H1 (cell line): ENCODE measurements at regions not wholly inside any gene's neighbourhood (a gene's known extent, or its start where the extent isn't known, plus 50 kb on each side); places are given as distances from the start of the nearest gene placed in this dataset.

Source experiments
- CTCF ChIA-PET: fragments of 300-600 bp; sonication (Branson Sonifier 250); formaldehyde crosslinking; loops from one replicate; lab custom pipeline; 2021; ENCODE audit not compliant: partially characterized antibody; lab: Charles Lee
- POLR2A ChIA-PET: fragments of 300-600 bp; sonication (Branson Sonifier 250); formaldehyde crosslinking; loops from one replicate; lab custom pipeline; 2021; ENCODE audit warnings: inconsistent platforms; ENCODE audit not compliant: partially characterized antibody; lab: Charles Lee
- DNase-seq, 2 experiments: peaks; one replicate each; pipeline versions ENCODE4 v3.0.0 to v3.0.0-alpha.2; 2010 to 2022; ENCODE audit warnings: low spot score in 2 of 2, low read depth in 1 of 2, mixed read lengths in 1 of 2
- FAIRE-seq: peaks from 2 replicates; lab custom pipeline; 2011; peaks lifted over from hg19 to GRCh38; lab: Jason Lieb, UNC
- H2AFZ ChIP-seq: 2 replicates; pipeline ENCODE4 v1.8.1; 2012; ENCODE audit warnings: low read length, inconsistent platforms
- H2AK5ac ChIP-seq: 2 replicates; pipeline ENCODE4 v1.6.1; 2013; ENCODE audit warnings: low read depth, low read length
- H2BK120ac ChIP-seq: replicated peaks from 2 replicates; pipeline ENCODE3; 2013; ENCODE audit warnings: low read depth, low read length, inconsistent platforms
- H2BK12ac ChIP-seq: 2 replicates; pipeline ENCODE4 v1.6.1; 2013; ENCODE audit warnings: low read depth, low read length
- H2BK15ac ChIP-seq: 2 replicates; pipeline ENCODE4 v1.6.1; 2013; ENCODE audit warnings: low read length
- H2BK20ac ChIP-seq: 2 replicates; pipeline ENCODE4 v1.6.1; 2013; ENCODE audit warnings: low read length
- H2BK5ac ChIP-seq: 2 replicates; pipeline ENCODE4 v1.6.1; 2013; ENCODE audit warnings: low read depth, low read length
- H3K14ac ChIP-seq: 2 replicates; pipeline ENCODE4 v1.6.1; 2013; ENCODE audit warnings: inconsistent platforms; ENCODE audit not compliant: insufficient read length
- H3K18ac ChIP-seq: 2 replicates; pipeline ENCODE4 v1.6.1; 2013; ENCODE audit warnings: low read length; ENCODE audit errors: extremely low read depth
- H3K23ac ChIP-seq: 2 replicates; pipeline ENCODE4 v1.6.1; 2013; ENCODE audit warnings: inconsistent platforms; ENCODE audit not compliant: insufficient read length
- H3K23me2 ChIP-seq: 2 replicates; pipeline ENCODE4 v1.6.1; 2013; ENCODE audit warnings: low read depth, low read length
- H3K27ac ChIP-seq: 2 replicates; pipeline ENCODE4 v1.6.1; 2011; ENCODE audit warnings: low read depth, low read length, inconsistent platforms
- H3K27me3 ChIP-seq, 4 experiments: replicated peaks in 1 of 4; 1 replicate in 1 of 4; 2 replicates in 3 of 4; pipeline versions ENCODE4 v1.6.1 to v1.8.1; 2011 to 2013; ENCODE audit warnings: low read length in 3 of 4, mild to moderate bottlenecking in 3 of 4, inconsistent platforms in 2 of 4, mixed read lengths in 2 of 4, moderate library complexity in 1 of 4; ENCODE audit not compliant: control insufficient read depth in 3 of 4, insufficient read depth in 3 of 4; ENCODE audit errors: extremely low read depth in 1 of 4
- H3K36me3 ChIP-seq, 4 experiments: 2 replicates each; pipeline versions ENCODE4 v1.6.1 to v1.8.1; 2011 to 2013; ENCODE audit warnings: mild to moderate bottlenecking in 4 of 4, low read length in 3 of 4, moderate library complexity in 2 of 4, control low read depth in 1 of 4, inconsistent platforms in 1 of 4; ENCODE audit not compliant: insufficient read depth in 4 of 4, control insufficient read depth in 2 of 4
- H3K4ac ChIP-seq: replicated peaks from 2 replicates; pipeline ENCODE3; 2013; ENCODE audit warnings: low read length, low read depth, mixed read lengths, inconsistent platforms; ENCODE audit not compliant: insufficient read length
- H3K4me1 ChIP-seq, 4 experiments: replicated peaks in 1 of 4; 1 replicate in 1 of 4; 2 replicates in 3 of 4; pipeline versions ENCODE4 v1.6.1 to v1.8.1; 2011 to 2013; ENCODE audit warnings: low read length in 3 of 4, inconsistent platforms in 2 of 4, mixed read lengths in 1 of 4; ENCODE audit not compliant: insufficient read depth in 4 of 4, control insufficient read depth in 3 of 4
- H3K4me2 ChIP-seq, 2 experiments: 2 replicates each; pipeline versions ENCODE4 v1.6.1 to v1.8.1; 2011 to 2013; ENCODE audit warnings: low read depth in 2 of 2, low read length in 2 of 2, control low read depth in 1 of 2, inconsistent platforms in 1 of 2, mild to moderate bottlenecking in 1 of 2; ENCODE audit not compliant: insufficient read depth in 1 of 2
- H3K4me3 ChIP-seq, 4 experiments: fragments of 200-600, 300-600 bp in 1 of 4; sonication (generic), shearing (Covaris generic), sonication (Bioruptor Twin) in 1 of 4; 2 replicates each; pipeline versions ENCODE4 v1.5.1 to v1.8.1; 2011 to 2016; ENCODE audit warnings: low read length in 4 of 4, low read depth in 3 of 4, control low read depth in 2 of 4, inconsistent platforms in 2 of 4, mild to moderate bottlenecking in 2 of 4, mixed read lengths in 1 of 4, moderate library complexity in 1 of 4; ENCODE audit not compliant: insufficient read depth in 2 of 4; ENCODE audit errors: extremely low read depth in 1 of 4
- H3K56ac ChIP-seq: replicated peaks from 2 replicates; pipeline ENCODE3; 2013; ENCODE audit warnings: low read depth, mild to moderate bottlenecking, mixed read lengths, low read length, inconsistent platforms; ENCODE audit not compliant: insufficient read length
- H3K79me1 ChIP-seq: 2 replicates; pipeline ENCODE4 v1.6.1; 2013; ENCODE audit warnings: low read depth, low read length, control low read depth
- H3K79me2 ChIP-seq, 2 experiments: 2 replicates each; pipeline versions ENCODE4 v1.6.1 to v1.8.1; 2012 to 2013; ENCODE audit warnings: low read length in 2 of 2, mild to moderate bottlenecking in 2 of 2, inconsistent platforms in 1 of 2; ENCODE audit not compliant: insufficient read depth in 2 of 2, control insufficient read depth in 1 of 2
- H3K9ac ChIP-seq, 4 experiments: replicated peaks in 1 of 4; 1 replicate in 1 of 4; 2 replicates in 3 of 4; pipeline versions ENCODE4 v1.6.1 to v1.8.1; 2011 to 2013; ENCODE audit warnings: low read depth in 3 of 4, low read length in 3 of 4, control low read depth in 2 of 4, mild to moderate bottlenecking in 2 of 4, moderate library complexity in 2 of 4, inconsistent platforms in 1 of 4; ENCODE audit errors: extremely low read depth in 1 of 4
- H3K9me3 ChIP-seq, 2 experiments: 2 replicates each; pipeline versions ENCODE4 v1.6.1 to v1.8.1; 2012 to 2013; ENCODE audit warnings: mild to moderate bottlenecking in 2 of 2, moderate library complexity in 2 of 2, control low read depth in 1 of 2, inconsistent platforms in 1 of 2, low read depth in 1 of 2, low read length in 1 of 2, mixed read lengths in 1 of 2; ENCODE audit not compliant: insufficient read depth in 2 of 2
- H4K20me1 ChIP-seq, 2 experiments: replicated peaks in 1 of 2; 2 replicates each; pipeline versions ENCODE3 to v1.8.1; 2011 to 2013; ENCODE audit warnings: inconsistent platforms in 2 of 2, low read length in 2 of 2, mild to moderate bottlenecking in 1 of 2; ENCODE audit not compliant: insufficient read depth in 2 of 2, control insufficient read depth in 1 of 2
- H4K5ac ChIP-seq: 2 replicates; pipeline ENCODE4 v1.6.1; 2013; ENCODE audit warnings: low read length, low read depth, mixed read lengths, inconsistent platforms; ENCODE audit not compliant: insufficient read length
- H4K8ac ChIP-seq: 2 replicates; pipeline ENCODE4 v1.8.0; 2013; ENCODE audit warnings: mild to moderate bottlenecking, moderate library complexity, low read length, inconsistent platforms; ENCODE audit not compliant: insufficient read depth; ENCODE audit errors: extremely low read depth
- H4K91ac ChIP-seq: replicated peaks from 2 replicates; pipeline ENCODE3; 2013; ENCODE audit warnings: low read length, mixed read lengths, inconsistent platforms; ENCODE audit not compliant: insufficient read length
- ASH2L ChIP-seq: fragments of 200-600, 300-600 bp; sonication (generic); IDR thresholded peaks from one replicate; pipeline ENCODE4 v1.7.1; 2017; ENCODE audit warnings: low read length
- CREB1 ChIP-seq: IDR thresholded peaks from 2 replicates; pipeline ENCODE4 v1.6.1; 2012; ENCODE audit warnings: inconsistent platforms
- EZH2 ChIP-seq: fragments of 200-600 bp; sonication (generic); IDR thresholded peaks from 2 replicates; pipeline ENCODE4 v1.7.1; 2012; ENCODE audit warnings: low read depth, mild to moderate bottlenecking, moderate library complexity, low read length, inconsistent platforms; ENCODE audit not compliant: severe bottlenecking
- JUN ChIP-seq: IDR thresholded peaks from 2 replicates; pipeline ENCODE4 v1.6.1; 2011; ENCODE audit warnings: low read depth, mild to moderate bottlenecking, improper control_type of control experiment, low read length
- JUND ChIP-seq: IDR thresholded peaks from 2 replicates; pipeline ENCODE4 v1.6.1; 2011; ENCODE audit warnings: mild to moderate bottlenecking, improper control_type of control experiment, low read length
- KDM4A ChIP-seq: IDR thresholded peaks from one replicate; pipeline ENCODE4 v1.7.1; 2012; ENCODE audit warnings: low read depth, mild to moderate bottlenecking, moderate library complexity, low read length, inconsistent platforms; ENCODE audit not compliant: severe bottlenecking
- NANOG ChIP-seq: IDR thresholded peaks from 2 replicates; pipeline ENCODE4 v1.6.1; 2011; ENCODE audit warnings: low read length, low read depth, mild to moderate bottlenecking, inconsistent platforms; ENCODE audit not compliant: insufficient read depth, poor library complexity, severe bottlenecking
- POU5F1 ChIP-seq: IDR thresholded peaks from 2 replicates; pipeline ENCODE4 v1.6.1; 2011; ENCODE audit warnings: low read depth, mild to moderate bottlenecking, low read length, moderate library complexity
- RBBP5 ChIP-seq: IDR thresholded peaks from 2 replicates; pipeline ENCODE4 v1.7.1; 2012; ENCODE audit warnings: low read depth, mild to moderate bottlenecking, inconsistent platforms, low read length, moderate library complexity, borderline replicate concordance
- RFX5 ChIP-seq: IDR thresholded peaks from 2 replicates; pipeline ENCODE4 v1.6.1; 2011; ENCODE audit warnings: low read depth, low read length, improper control_type of control experiment, borderline replicate concordance
- SAP30 ChIP-seq: fragments of 300-600 bp; sonication (generic); IDR thresholded peaks from 2 replicates; pipeline ENCODE4 v1.7.1; 2012; ENCODE audit warnings: low read length, moderate library complexity, mild to moderate bottlenecking, inconsistent platforms; ENCODE audit not compliant: insufficient read depth, insufficient replicate concordance
- SIRT6 ChIP-seq: IDR thresholded peaks from one replicate; pipeline ENCODE4 v1.7.1; 2012; ENCODE audit warnings: low read length, inconsistent platforms
- TAF7 ChIP-seq: optimal IDR thresholded peaks from 2 replicates; pipeline ENCODE3; 2011; ENCODE audit warnings: low read depth, mild to moderate bottlenecking, inconsistent platforms, low read length, moderate library complexity, borderline replicate concordance
- TBP ChIP-seq: IDR thresholded peaks from 2 replicates; pipeline ENCODE4 v1.6.1; 2011; ENCODE audit warnings: low read depth, low read length, improper control_type of control experiment
- WGBS, 2 experiments: shearing (Covaris generic) in 1 of 2; methylation state at CpG; one replicate each; pipeline versions ENCODE4 v1.1.6 to v1.1.7; 2013 to 2015; ENCODE audit warnings: low lambda C conversion rate in 2 of 2, mixed read lengths in 2 of 2, inconsistent platforms in 1 of 2, low coverage in 1 of 2, missing lambda C conversion rate in 1 of 2; ENCODE audit not compliant: insufficient replicate concordance in 2 of 2, insufficient coverage in 1 of 2, insufficient read length in 1 of 2; ENCODE audit errors: extremely low coverage in 1 of 2, missing lambda C conversion rate in 1 of 2; 5-methylcytosine and 5-hydroxymethylcytosine counted together
- TF ChIP-seq, protein P1 (sequence below): IDR thresholded peaks from 2 replicates; pipeline ENCODE4 v1.6.1; 2012; ENCODE audit warnings: inconsistent platforms

DNA sequence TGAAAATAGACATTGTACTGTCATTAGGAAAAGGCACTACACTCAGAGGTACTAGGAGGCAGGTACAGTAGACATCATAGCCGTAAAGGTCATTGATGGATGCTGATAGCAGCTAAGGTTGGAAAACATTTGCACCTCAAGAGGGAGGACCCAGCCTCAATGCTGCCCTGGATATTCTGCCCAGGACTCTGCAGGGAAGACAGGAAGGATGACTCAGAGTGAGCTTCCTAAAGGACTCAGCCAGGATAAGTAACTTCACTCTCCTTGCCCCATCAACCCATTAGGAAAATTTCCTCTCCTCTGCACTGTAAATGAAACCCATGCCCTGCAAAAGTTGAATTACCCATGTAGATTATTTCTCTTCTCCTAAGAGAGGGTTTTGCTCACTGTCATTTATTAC is 617.9 kb upstream of the MKI67 start:
- Histone ChIP-seq H3K9me3 (no peaks in the 10 kb centered on the region), H4K91ac (no peak overlapping the region), H4K5ac (no peak overlapping the region), H3K27me3 (no peaks in the 10 kb centered on the region; a peak in 1 of 7 replicates), H4K8ac (no peak overlapping the region), H2BK12ac (no peak overlapping the region), H2BK5ac (no peak overlapping the region), H3K14ac (no peak overlapping the region), H3K18ac (no peak overlapping the region), H2AFZ (no peak overlapping the region), H3K79me1 (no peaks in the 10 kb centered on the region), H3K79me2 (no peaks in the 10 kb centered on the region), H3K4me1 (peaks cover 0 to 9% (median 4%) of the 10 kb centered on the region in 4 experiments; a peak in 4 of 7 replicates), H3K23me2 (no peaks in the 10 kb centered on the region), H3K4me3 (no peak overlapping the region), H2AK5ac (no peak overlapping the region), H3K23ac (no peak overlapping the region), H3K4ac (no peak overlapping the region), H3K4me2 (no peak overlapping the region), H3K27ac (no peak overlapping the region), H2BK15ac (no peak overlapping the region), H2BK120ac (no peak overlapping the region), H3K56ac (no peak overlapping the region), H3K36me3 (no peaks in the 10 kb centered on the region), H2BK20ac (no peak overlapping the region), H3K9ac (no peak overlapping the region), H4K20me1 (no peaks in the 10 kb centered on the region)
- FAIRE-seq (no peak), DNase-seq (no peak)
- ChIA-PET POLR2A (no interaction called here), CTCF (interaction anchor here (0.5 to 2.9 kb wide), 4 partner anchors 16 to 983 kb away, joined by 3 to 7 read pairs (median 3); no protein-coding TSS in a partner anchor)
- 83% methylated on average over 1 of the region's 1 CpG; no CpG with 5 or more reads in 1 of the 2 experiments for WGBS, 2 experiments
- TF ChIP-seq KDM4A (no peak), RFX5 (no peak), JUND (no peak), RBBP5 (no peak), POU5F1 (no peak), EZH2 (no peak), CREB1 (no peak), NANOG (no peak), SIRT6 (no peak), ASH2L (no peak), SAP30 (no peak), TBP (no peak), TAF7 (no peak), JUN (no peak)
- TF ChIP-seq, protein P1, sequence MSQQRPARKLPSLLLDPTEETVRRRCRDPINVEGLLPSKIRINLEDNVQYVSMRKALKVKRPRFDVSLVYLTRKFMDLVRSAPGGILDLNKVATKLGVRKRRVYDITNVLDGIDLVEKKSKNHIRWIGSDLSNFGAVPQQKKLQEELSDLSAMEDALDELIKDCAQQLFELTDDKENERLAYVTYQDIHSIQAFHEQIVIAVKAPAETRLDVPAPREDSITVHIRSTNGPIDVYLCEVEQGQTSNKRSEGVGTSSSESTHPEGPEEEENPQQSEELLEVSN: no peak
